ENCODE measurements at regions not wholly inside any gene's neighbourhood (a gene's known extent, or its start where the extent isn't known, plus 50 kb on each side); places are given as distances from the start of the nearest gene placed in this dataset.

DNA sequence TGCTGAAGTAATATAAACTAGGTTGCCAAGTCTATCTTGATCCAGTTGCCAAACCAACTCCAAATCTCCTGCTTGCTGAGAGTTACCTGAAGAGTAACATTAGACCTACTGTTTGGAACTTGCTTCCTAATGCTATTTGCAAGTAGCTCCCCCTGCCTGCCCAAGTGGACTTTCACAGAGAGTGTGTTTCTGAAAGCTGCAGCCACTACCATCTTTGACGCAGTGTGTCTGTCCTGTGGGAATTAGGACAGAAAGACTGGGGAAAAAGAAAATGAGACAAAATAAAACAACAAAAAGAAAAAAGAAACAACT lies 195.0 kb upstream of the HS3ST1 start:
- H3K27ac ChIP-seq, result no peak overlapping the region
- TF ChIP-seq, protein P1, sequence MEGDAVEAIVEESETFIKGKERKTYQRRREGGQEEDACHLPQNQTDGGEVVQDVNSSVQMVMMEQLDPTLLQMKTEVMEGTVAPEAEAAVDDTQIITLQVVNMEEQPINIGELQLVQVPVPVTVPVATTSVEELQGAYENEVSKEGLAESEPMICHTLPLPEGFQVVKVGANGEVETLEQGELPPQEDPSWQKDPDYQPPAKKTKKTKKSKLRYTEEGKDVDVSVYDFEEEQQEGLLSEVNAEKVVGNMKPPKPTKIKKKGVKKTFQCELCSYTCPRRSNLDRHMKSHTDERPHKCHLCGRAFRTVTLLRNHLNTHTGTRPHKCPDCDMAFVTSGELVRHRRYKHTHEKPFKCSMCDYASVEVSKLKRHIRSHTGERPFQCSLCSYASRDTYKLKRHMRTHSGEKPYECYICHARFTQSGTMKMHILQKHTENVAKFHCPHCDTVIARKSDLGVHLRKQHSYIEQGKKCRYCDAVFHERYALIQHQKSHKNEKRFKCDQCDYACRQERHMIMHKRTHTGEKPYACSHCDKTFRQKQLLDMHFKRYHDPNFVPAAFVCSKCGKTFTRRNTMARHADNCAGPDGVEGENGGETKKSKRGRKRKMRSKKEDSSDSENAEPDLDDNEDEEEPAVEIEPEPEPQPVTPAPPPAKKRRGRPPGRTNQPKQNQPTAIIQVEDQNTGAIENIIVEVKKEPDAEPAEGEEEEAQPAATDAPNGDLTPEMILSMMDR (IDR thresholded peaks at IDR 0.05; ENCODE audit: low read depth, low read length), result peak; percentile 61
- H3K27me3 ChIP-seq (ENCODE audit: insufficient read depth, low read depth, severe bottlenecking), result no peaks in the 10 kb centered on the region
- H3K36me3 ChIP-seq, result no peaks in the 10 kb centered on the region
- H3K4me3 ChIP-seq (ENCODE audit: low read depth, low read length), result no peak overlapping the region
- peak; percentile 31 for DNase-seq
- no peaks in the 10 kb centered on the region for H3K9me3 ChIP-seq (ENCODE audit: severe bottlenecking)

DNA sequence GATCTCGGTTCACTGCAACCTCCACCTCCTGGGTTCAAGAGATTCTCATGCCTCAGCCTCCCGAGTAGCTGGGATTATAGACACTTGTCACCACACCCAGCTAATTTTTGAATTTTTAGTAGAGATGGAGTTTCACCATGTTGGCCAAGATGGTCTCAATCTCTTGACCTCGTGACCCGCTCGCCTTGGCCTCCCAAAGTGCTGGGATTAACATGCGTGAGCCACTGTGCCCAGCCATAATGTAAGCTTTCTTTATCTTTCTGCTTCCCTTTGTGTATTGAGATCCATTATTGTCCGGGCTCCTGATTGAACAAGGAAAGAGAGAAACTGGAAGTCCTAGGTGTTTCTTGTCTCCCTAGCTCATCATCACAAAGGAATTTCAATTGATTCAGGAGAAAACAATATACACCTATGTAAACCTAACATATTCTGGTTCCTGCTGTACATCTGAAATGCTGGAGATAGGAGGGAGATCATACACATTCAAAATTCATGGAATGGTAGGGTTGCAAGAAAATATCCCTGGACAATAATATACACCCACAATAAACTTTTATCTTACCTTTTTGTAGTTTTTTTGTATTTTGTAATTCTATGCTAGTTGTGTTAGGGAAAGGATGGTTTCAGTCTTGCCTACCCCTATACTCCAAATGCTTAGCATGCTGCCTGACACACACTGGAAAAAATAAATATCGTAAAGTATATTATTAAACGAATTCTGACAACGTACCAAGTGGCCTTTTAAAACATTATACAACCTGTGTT lies 194.4 kb upstream of the HS3ST1 start:
- no peak overlapping the region for H3K4me3 ChIP-seq (ENCODE audit: low read depth, low read length)
- no peaks in the 10 kb centered on the region for H3K27me3 ChIP-seq (ENCODE audit: insufficient read depth, low read depth, severe bottlenecking)
- TF ChIP-seq, protein P1 (IDR thresholded peaks at IDR 0.05; ENCODE audit: low read depth, low read length), result no peak
- H3K9me3 ChIP-seq (ENCODE audit: severe bottlenecking), result no peaks in the 10 kb centered on the region
- DNase-seq, result no peak
- no peak overlapping the region for H3K27ac ChIP-seq
- H3K36me3 ChIP-seq, result no peaks in the 10 kb centered on the region

DNA sequence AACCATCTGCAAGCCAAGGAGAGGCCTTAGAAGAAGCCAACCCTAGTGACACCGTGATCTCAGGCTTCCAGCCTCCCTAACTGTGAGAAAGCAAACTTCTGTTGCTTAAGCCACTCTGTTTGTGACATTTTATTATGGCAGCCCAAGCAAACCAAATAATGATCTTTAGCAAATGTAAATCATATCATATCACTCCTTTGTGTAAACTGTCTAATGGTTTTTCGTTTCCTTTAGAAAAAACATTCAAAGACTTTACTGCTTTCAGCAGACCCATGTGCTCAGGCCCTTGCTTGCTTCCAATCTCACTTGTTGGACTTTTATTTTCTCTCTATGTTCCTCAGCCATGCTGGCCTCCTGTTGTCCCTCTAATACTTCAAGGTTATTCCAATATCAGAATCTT lies 192.2 kb upstream of the HS3ST1 start:
- TF ChIP-seq, protein P1 (IDR thresholded peaks at IDR 0.05; ENCODE audit: low read depth, low read length), result no peak
- Histone ChIP-seq H3K9me3 (ENCODE audit: severe bottlenecking) (no peaks in the 10 kb centered on the region), H3K27ac (no peak overlapping the region), H3K36me3 (no peaks in the 10 kb centered on the region), H3K27me3 (ENCODE audit: insufficient read depth, low read depth, severe bottlenecking) (no peaks in the 10 kb centered on the region), H3K4me3 (ENCODE audit: low read depth, low read length) (no peak overlapping the region)
- DNase-seq, result no peak

DNA sequence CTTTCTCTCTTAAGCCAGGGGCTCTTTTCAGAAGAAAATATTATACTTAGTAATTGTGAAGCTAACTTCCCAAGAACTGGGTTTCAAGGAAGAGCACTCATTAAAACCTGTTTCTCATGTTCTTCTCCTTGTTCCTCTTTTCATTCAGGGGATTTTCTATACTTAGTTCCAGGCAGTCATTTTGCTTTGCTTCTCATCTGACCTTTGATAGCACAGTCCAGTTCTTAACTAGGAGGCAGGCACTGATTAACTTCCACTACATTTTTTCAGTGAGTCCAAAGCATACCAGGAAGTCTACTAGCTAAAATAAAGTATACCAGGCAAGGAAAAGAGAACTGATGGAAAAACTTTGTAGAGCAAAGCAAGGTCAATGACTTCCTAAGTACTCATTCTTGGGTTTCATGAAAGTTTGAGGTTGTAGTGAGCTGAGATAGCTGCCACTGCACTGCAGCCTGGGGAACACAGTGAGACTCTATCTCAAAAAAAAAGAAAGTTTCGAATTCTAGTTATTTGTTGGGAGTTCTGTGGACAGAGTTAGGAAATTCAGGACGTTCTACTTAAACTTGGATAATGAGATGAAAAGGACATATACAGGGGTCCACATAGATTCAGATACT lies 190.1 kb upstream of the HS3ST1 start:
- H3K4me3 ChIP-seq (ENCODE audit: low read depth, low read length), result no peak overlapping the region
- H3K27ac ChIP-seq, result no peak overlapping the region
- H3K27me3 ChIP-seq (ENCODE audit: insufficient read depth, low read depth, severe bottlenecking), result no peaks in the 10 kb centered on the region
- H3K9me3 ChIP-seq (ENCODE audit: severe bottlenecking), result no peaks in the 10 kb centered on the region
- DNase-seq, result no peak
- no peaks in the 10 kb centered on the region for H3K36me3 ChIP-seq
- TF ChIP-seq, protein P1 (IDR thresholded peaks at IDR 0.05; ENCODE audit: low read depth, low read length), result no peak

DNA sequence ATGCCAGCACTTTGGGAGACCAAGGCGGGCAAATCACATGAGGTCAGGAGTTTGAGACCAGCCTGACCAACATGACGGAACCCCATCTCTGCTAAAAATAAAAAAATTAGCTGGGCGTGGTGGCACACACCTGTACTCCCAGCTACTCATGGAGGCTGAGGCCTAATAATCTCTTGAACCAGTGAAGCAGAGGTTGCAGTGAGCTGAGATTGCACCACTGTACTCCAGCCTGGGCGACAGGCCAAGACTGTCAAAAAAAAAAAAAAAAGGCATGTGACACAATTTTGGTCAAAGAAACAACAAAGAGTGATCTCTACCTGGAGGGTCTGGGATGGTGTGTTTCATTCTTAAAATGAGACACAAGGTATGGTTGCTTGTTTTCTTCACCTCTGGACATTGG lies 188.2 kb upstream of the HS3ST1 start:
- no peaks in the 10 kb centered on the region for H3K36me3 ChIP-seq
- H3K9me3 ChIP-seq (ENCODE audit: severe bottlenecking), result no peaks in the 10 kb centered on the region
- TF ChIP-seq, protein P1 (IDR thresholded peaks at IDR 0.05; ENCODE audit: low read depth, low read length), result no peak
- H3K27me3 ChIP-seq (ENCODE audit: insufficient read depth, low read depth, severe bottlenecking), result no peaks in the 10 kb centered on the region
- no peak overlapping the region for H3K4me3 ChIP-seq (ENCODE audit: low read depth, low read length)
- no peak for DNase-seq
- H3K27ac ChIP-seq, result no peak overlapping the region

DNA sequence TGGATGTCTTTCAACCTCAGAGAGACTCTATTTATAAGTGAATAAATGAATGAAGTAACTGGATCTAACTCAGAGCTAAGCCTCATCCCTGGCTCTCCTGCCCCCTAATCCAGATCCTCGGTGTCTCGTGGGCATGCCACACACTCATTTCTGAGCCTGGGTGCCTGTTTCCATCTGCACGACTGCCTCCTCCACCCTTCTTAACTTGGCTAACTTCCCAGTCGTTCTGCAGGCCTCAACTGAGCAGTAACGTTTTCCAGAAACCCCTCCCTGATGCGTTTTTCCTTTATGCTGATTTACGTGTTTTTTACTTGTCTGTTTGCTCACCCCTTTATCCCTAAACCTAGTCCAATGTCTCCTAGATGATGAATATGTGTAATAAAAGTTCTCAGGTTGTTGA lies 186.9 kb upstream of the HS3ST1 start:
- no peak overlapping the region for H3K4me3 ChIP-seq (ENCODE audit: low read depth, low read length)
- no peaks in the 10 kb centered on the region for H3K9me3 ChIP-seq (ENCODE audit: severe bottlenecking)
- TF ChIP-seq, protein P1 (IDR thresholded peaks at IDR 0.05; ENCODE audit: low read depth, low read length), result no peak
- no peak for DNase-seq
- H3K36me3 ChIP-seq, result no peaks in the 10 kb centered on the region
- H3K27ac ChIP-seq, result no peak overlapping the region
- no peaks in the 10 kb centered on the region for H3K27me3 ChIP-seq (ENCODE audit: insufficient read depth, low read depth, severe bottlenecking)
